ENCODE measurements at regions not wholly inside any gene's neighbourhood (a gene's known extent, or its start where the extent isn't known, plus 50 kb on each side); places are given as distances from the start of the nearest gene placed in this dataset.

- Mint-ChIP-seq H3K4me1 (ENCODE audit: insufficient read depth, unreplicated experiment) (peaks cover 8% of the 10 kb centered on the region), H3K4me3 (ENCODE audit: unreplicated experiment) (no peak overlapping the region), H3K27ac (ENCODE audit: low read depth, unreplicated experiment) (no peak overlapping the region), H3K9me3 (ENCODE audit: unreplicated experiment) (no peaks in the 10 kb centered on the region), H3K27me3 (ENCODE audit: insufficient read depth, unreplicated experiment) (no peaks in the 10 kb centered on the region), H3K36me3 (ENCODE audit: insufficient read depth, unreplicated experiment) (no peaks in the 10 kb centered on the region)
- ChIA-PET POLR2A (no interaction called here), CTCF (interaction anchor here (0.6 to 0.9 kb wide), 3 partner anchors 49 to 381 kb away, joined by 3 to 4 read pairs (median 3); no protein-coding TSS in a partner anchor)
- DNase-seq (ENCODE audit: unreplicated experiment): no peak
- TF ChIP-seq CTCF (IDR thresholded peaks at IDR 0.05; ENCODE audit: unreplicated experiment): no peak
- BruUV-seq (replicated peaks): no TSS peak
- intact Hi-C loops (cut with micrococcal nuclease): no loop called here
Measured at GRCh38 chr4:24413311-24413784, 171.0 kb downstream of the DHX15 start.

GRCh38 chr4:24411806-24412205, 172.5 kb downstream of the DHX15 start:
- ChIA-PET CTCF (no interaction called here), POLR2A (no interaction called here)
- intact Hi-C loops (cut with micrococcal nuclease): no loop called here
- TF ChIP-seq CTCF (IDR thresholded peaks at IDR 0.05; ENCODE audit: unreplicated experiment): no peak
- Mint-ChIP-seq H3K9me3 (ENCODE audit: unreplicated experiment) (no peaks in the 10 kb centered on the region), H3K27ac (ENCODE audit: low read depth, unreplicated experiment) (no peak overlapping the region), H3K36me3 (ENCODE audit: insufficient read depth, unreplicated experiment) (no peaks in the 10 kb centered on the region), H3K4me1 (ENCODE audit: insufficient read depth, unreplicated experiment) (peaks cover 2% of the 10 kb centered on the region), H3K27me3 (ENCODE audit: insufficient read depth, unreplicated experiment) (no peaks in the 10 kb centered on the region), H3K4me3 (ENCODE audit: unreplicated experiment) (no peak overlapping the region)
- DNase-seq (ENCODE audit: unreplicated experiment): no peak
- BruUV-seq (replicated peaks): no TSS peak

GRCh38 chr4:24411299-24411698, 173.1 kb downstream of the DHX15 start:
- no peak for TF ChIP-seq CTCF (IDR thresholded peaks at IDR 0.05; ENCODE audit: unreplicated experiment)
- Mint-ChIP-seq H3K27me3 (ENCODE audit: insufficient read depth, unreplicated experiment) (no peaks in the 10 kb centered on the region), H3K36me3 (ENCODE audit: insufficient read depth, unreplicated experiment) (no peaks in the 10 kb centered on the region), H3K4me3 (ENCODE audit: unreplicated experiment) (no peak overlapping the region), H3K4me1 (ENCODE audit: insufficient read depth, unreplicated experiment) (no peaks in the 10 kb centered on the region), H3K9me3 (ENCODE audit: unreplicated experiment) (no peaks in the 10 kb centered on the region), H3K27ac (ENCODE audit: low read depth, unreplicated experiment) (no peak overlapping the region)
- intact Hi-C loops (cut with micrococcal nuclease): no loop called here
- BruUV-seq (replicated peaks): no TSS peak
- ChIA-PET CTCF (interaction anchor here (0.7 kb wide), 1 partner anchor 90 kb away, joined by 3 read pairs; no protein-coding TSS in a partner anchor), POLR2A (interaction anchor here (0.7 kb wide), 1 partner anchor 757 kb away, joined by 3 read pairs; no protein-coding TSS in a partner anchor)
- no peak for DNase-seq (ENCODE audit: unreplicated experiment)

- H3K9me3 Mint-ChIP-seq (ENCODE audit: unreplicated experiment): no peaks in the 10 kb centered on the region
- H3K27me3 Mint-ChIP-seq (ENCODE audit: insufficient read depth, unreplicated experiment): no peaks in the 10 kb centered on the region
- no peaks in the 10 kb centered on the region for H3K36me3 Mint-ChIP-seq (ENCODE audit: insufficient read depth, unreplicated experiment)
- ChIA-PET CTCF (interaction anchor here (0.6 to 1.9 kb wide), 2 partner anchors 10 to 1025 kb away, joined by 3 to 10 read pairs; no protein-coding TSS in a partner anchor), POLR2A (interaction anchor here (0.9 kb wide), 1 partner anchor 198 kb away, joined by 5 read pairs; no protein-coding TSS in a partner anchor)
- no peak for TF ChIP-seq CTCF (IDR thresholded peaks at IDR 0.05; ENCODE audit: unreplicated experiment)
- no TSS peak for BruUV-seq (replicated peaks)
- H3K4me1 Mint-ChIP-seq (ENCODE audit: insufficient read depth, unreplicated experiment): no peaks in the 10 kb centered on the region
- H3K4me3 Mint-ChIP-seq (ENCODE audit: unreplicated experiment): no peak overlapping the region
- intact Hi-C loops (cut with micrococcal nuclease): no loop called here
- no peak for DNase-seq (ENCODE audit: unreplicated experiment)
- no peak overlapping the region for H3K27ac Mint-ChIP-seq (ENCODE audit: low read depth, unreplicated experiment)
Measured at GRCh38 chr4:24408640-24409039, 175.7 kb downstream of the DHX15 start.
